Fibroblast of lung (primary cell): ENCODE measurements at regions not wholly inside any gene's neighbourhood (a gene's known extent, or its start where the extent isn't known, plus 50 kb on each side); places are given as distances from the start of the nearest gene placed in this dataset.

Source experiments
- DNase-seq, 2 donors: peaks; one replicate each; pipeline versions ENCODE4 v3.0.0 to v3.0.0-alpha.2; 2010; ENCODE audit warnings: low read depth in 2 of 2
- H2AFZ ChIP-seq: 2 replicates; pipeline ENCODE4 v1.5.1; 2012; ENCODE audit warnings: low read length, control low read depth, inconsistent platforms
- H3K27ac ChIP-seq: 2 replicates; pipeline ENCODE4 v1.5.1; 2011; ENCODE audit warnings: low read length, control low read depth; ENCODE audit not compliant: insufficient read depth
- H3K27me3 ChIP-seq: 2 replicates; pipeline ENCODE4 v1.5.1; 2011; ENCODE audit warnings: mild to moderate bottlenecking, low read length; ENCODE audit not compliant: control insufficient read depth, insufficient read depth
- H3K36me3 ChIP-seq: 2 replicates; pipeline ENCODE4 v1.5.1; 2011; ENCODE audit warnings: low read length; ENCODE audit not compliant: control insufficient read depth, insufficient read depth
- H3K4me1 ChIP-seq: 2 replicates; pipeline ENCODE4 v1.5.1; 2011; ENCODE audit warnings: low read length; ENCODE audit not compliant: control insufficient read depth, insufficient read depth; ENCODE audit errors: extremely low read depth
- H3K4me2 ChIP-seq: 2 replicates; pipeline ENCODE4 v1.5.1; 2011; ENCODE audit warnings: low read length, control low read depth; ENCODE audit not compliant: insufficient read depth; ENCODE audit errors: extremely low read depth
- H3K4me3 ChIP-seq, 4 experiments: fragments of 200-600 bp in 1 of 4; sonication (generic) in 1 of 4; replicated peaks in 1 of 4; 2 replicates each; pipeline ENCODE4 v1.5.1; 2011 to 2016; ENCODE audit warnings: low read length in 4 of 4, low read depth in 3 of 4, mild to moderate bottlenecking in 3 of 4, control low read depth in 2 of 4, inconsistent platforms in 1 of 4, mixed read lengths in 1 of 4; ENCODE audit not compliant: insufficient read depth in 1 of 4; ENCODE audit errors: control extremely low read depth in 1 of 4
- H3K79me2 ChIP-seq: 2 replicates; pipeline ENCODE4 v1.5.1; 2012; ENCODE audit warnings: mild to moderate bottlenecking, low read length, inconsistent platforms; ENCODE audit not compliant: control insufficient read depth, insufficient read depth
- H3K9ac ChIP-seq: 2 replicates; pipeline ENCODE4 v1.5.1; 2011; ENCODE audit warnings: mild to moderate bottlenecking, low read length, control low read depth; ENCODE audit not compliant: insufficient read depth
- H3K9me3 ChIP-seq: 2 replicates; pipeline ENCODE4 v1.5.1; 2012; ENCODE audit warnings: low read depth, low read length; ENCODE audit not compliant: control insufficient read depth, insufficient read depth
- H4K20me1 ChIP-seq: 2 replicates; pipeline ENCODE4 v1.5.1; 2011; ENCODE audit warnings: low read length; ENCODE audit not compliant: control insufficient read depth, insufficient read depth; ENCODE audit errors: extremely low read depth
- EZH2 ChIP-seq: IDR thresholded peaks from 2 replicates; pipeline ENCODE4 v1.5.1; 2012; ENCODE audit warnings: low read length, control low read depth, mild to moderate bottlenecking; ENCODE audit errors: missing control alignments
- TF ChIP-seq, protein P1 (sequence below), 2 donors: IDR thresholded peaks in 1 of 2; conservative IDR thresholded peaks in 1 of 2; 1 replicate in 1 of 2; 2 replicates in 1 of 2; pipeline ENCODE4 v1.5.1; 2011 to 2012; ENCODE audit warnings: low read length in 2 of 2, control low read depth in 1 of 2, inconsistent platforms in 1 of 2, low read depth in 1 of 2, mild to moderate bottlenecking in 1 of 2

DNA sequence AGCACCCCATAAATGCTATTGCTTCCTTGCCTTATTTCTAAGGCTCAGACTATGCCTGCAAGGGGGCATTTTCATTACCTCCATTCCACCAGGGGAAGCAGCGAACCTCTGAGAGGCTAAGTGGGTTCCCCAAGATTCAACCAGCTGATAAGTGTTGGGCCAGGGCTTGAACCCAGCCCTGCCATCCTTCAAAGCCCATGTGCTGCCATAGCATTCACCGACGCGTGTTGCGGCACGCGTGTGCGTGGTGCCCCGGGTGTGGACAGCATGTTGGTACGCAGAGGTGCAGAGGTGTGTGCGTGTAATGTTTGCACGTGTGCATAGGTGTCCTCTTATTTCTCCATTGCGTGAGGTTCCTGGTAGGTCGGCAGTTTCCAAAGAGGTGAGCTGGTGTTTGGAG lies 66.0 kb upstream of the PPARA start:
- Histone ChIP-seq H3K4me1 (peaks cover 37% of the 10 kb centered on the region), H4K20me1 (no peaks in the 10 kb centered on the region), H3K27me3 (no peaks in the 10 kb centered on the region), H3K9me3 (no peaks in the 10 kb centered on the region), H3K4me2 (peak overlapping the region; percentile 100), H3K4me3 (peak overlapping the region in 3 of 4 experiments; percentile 81 to 98 (median 84)), H3K27ac (peak overlapping the region; percentile 97), H3K36me3 (peaks cover 46% of the 10 kb centered on the region), H3K79me2 (peaks cover 100% of the 10 kb centered on the region), H3K9ac (peak overlapping the region; percentile 66), H2AFZ (no peak overlapping the region)
- no peak for DNase-seq
- TF ChIP-seq, protein P1, sequence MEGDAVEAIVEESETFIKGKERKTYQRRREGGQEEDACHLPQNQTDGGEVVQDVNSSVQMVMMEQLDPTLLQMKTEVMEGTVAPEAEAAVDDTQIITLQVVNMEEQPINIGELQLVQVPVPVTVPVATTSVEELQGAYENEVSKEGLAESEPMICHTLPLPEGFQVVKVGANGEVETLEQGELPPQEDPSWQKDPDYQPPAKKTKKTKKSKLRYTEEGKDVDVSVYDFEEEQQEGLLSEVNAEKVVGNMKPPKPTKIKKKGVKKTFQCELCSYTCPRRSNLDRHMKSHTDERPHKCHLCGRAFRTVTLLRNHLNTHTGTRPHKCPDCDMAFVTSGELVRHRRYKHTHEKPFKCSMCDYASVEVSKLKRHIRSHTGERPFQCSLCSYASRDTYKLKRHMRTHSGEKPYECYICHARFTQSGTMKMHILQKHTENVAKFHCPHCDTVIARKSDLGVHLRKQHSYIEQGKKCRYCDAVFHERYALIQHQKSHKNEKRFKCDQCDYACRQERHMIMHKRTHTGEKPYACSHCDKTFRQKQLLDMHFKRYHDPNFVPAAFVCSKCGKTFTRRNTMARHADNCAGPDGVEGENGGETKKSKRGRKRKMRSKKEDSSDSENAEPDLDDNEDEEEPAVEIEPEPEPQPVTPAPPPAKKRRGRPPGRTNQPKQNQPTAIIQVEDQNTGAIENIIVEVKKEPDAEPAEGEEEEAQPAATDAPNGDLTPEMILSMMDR (conservative IDR thresholded peaks at IDR 0.05 in 1 of 2, IDR thresholded peaks at IDR 0.05 in 1 of 2; ENCODE audit: low read depth in 1 of 2, low read length in 2 of 2): no peak
- no peak for TF ChIP-seq EZH2

DNA sequence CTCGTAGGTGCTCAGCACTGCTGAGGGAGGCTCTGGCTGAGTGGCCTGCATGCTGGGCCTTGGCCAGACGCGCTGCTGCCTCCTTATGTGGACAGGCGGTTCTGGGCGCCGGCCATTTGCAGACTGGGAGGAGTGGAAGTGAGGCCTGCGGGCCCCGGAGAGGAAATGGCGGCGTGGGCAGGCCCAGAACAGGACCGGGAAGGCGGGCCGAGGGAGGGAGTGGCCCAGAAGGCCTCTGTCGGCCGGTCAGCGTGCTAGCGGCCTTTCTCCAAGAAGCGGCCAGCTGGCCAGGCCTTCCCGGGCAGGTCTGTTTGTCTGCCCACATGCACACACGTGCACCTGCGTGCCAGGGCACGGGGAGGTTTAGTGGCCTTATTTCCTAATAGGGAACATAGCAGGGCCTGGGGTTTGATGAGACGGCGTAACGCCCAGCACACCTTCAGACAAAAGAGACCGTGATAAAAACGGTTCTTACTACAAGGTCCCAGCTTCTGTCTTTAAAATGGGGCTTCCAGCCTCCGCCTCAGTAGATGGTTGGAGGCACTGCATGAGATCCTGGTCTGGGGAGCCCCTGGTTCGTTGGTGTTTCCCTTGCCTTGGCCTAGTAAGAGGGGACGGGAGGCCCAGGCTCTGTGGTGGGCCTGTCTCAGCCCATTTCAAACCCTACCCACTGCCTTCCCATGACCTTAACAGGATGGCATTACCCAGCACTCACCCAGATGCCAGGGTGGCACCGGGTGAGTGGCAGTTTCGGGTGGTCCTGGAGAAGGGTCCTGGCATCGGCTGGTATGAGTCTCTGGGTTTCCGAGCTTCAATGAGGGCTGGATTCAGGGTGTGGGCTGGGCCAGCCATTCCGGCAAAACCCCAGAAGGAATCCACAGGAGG lies 65.1 kb upstream of the PPARA start:
- TF ChIP-seq EZH2: no peak
- TF ChIP-seq, protein P1 (conservative IDR thresholded peaks at IDR 0.05 in 1 of 2, IDR thresholded peaks at IDR 0.05 in 1 of 2; ENCODE audit: low read depth in 1 of 2, low read length in 2 of 2): no peak
- H2AFZ ChIP-seq: no peak overlapping the region
- peak overlapping the region; percentile 97 for H3K27ac ChIP-seq
- H3K9ac ChIP-seq: peak overlapping the region; percentile 66
- peak overlapping the region in 3 of 4 experiments; percentile 81 to 98 (median 84) for H3K4me3 ChIP-seq
- H3K27me3 ChIP-seq: no peaks in the 10 kb centered on the region
- peak in 1 of 2 donors; percentile 96 for DNase-seq
- H3K4me2 ChIP-seq: peak overlapping the region; percentile 100
- peaks cover 100% of the 10 kb centered on the region for H3K79me2 ChIP-seq
- peaks cover 52% of the 10 kb centered on the region for H3K36me3 ChIP-seq
- peaks cover 43% of the 10 kb centered on the region for H3K4me1 ChIP-seq
- H3K9me3 ChIP-seq: no peaks in the 10 kb centered on the region
- no peaks in the 10 kb centered on the region for H4K20me1 ChIP-seq

DNA sequence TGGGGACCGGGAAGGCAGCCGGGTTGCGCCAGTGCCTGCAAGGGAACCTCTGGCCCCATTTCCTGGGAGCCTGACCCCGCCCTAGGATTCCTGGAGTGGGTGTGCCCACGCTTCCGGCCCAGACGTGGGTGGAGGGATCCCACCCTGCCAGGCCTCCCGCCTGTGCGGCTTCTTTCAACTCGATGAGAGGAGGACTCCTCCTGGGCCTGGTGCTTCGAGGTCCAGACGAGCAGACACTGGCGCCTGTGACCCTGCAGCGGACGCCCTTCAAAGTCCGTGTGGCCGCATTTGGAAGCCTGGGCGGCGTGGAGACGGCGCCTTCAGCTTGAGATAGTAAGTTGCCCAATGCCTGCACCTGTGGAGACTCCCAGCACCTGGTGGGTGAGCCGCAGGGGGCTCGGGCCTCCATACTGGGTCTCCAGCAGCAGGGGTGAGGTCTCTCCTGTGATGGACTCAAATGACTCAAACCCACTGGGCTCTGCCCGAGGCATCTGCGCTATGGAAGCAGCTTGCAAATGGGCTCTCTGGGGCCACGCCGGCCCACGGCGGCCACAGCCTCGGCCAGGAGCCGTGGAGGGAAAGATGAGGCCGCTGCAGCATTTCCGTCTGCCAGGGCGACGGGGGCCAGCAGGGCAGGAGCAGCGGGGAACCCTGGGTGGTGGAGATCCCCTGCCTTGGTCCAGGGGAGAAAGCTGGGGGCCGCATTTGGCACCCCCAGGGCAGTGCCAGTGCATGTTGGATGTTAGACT lies 64.3 kb upstream of the PPARA start:
- TF ChIP-seq, protein P1 (conservative IDR thresholded peaks at IDR 0.05 in 1 of 2, IDR thresholded peaks at IDR 0.05 in 1 of 2; ENCODE audit: low read depth in 1 of 2, low read length in 2 of 2): no peak
- TF ChIP-seq EZH2: no peak
- peak overlapping the region; percentile 97 for H3K27ac ChIP-seq
- peak overlapping the region; percentile 100 for H3K4me2 ChIP-seq
- DNase-seq: peak; percentile 74 to 86
- H3K9ac ChIP-seq: peak overlapping the region; percentile 66
- no peak overlapping the region for H2AFZ ChIP-seq
- no peaks in the 10 kb centered on the region for H3K9me3 ChIP-seq
- H3K79me2 ChIP-seq: peaks cover 100% of the 10 kb centered on the region
- H3K36me3 ChIP-seq: peaks cover 55% of the 10 kb centered on the region
- H3K4me3 ChIP-seq: peak overlapping the region in 3 of 4 experiments; percentile 81 to 98 (median 84)
- peaks cover 47% of the 10 kb centered on the region for H3K4me1 ChIP-seq
- H3K27me3 ChIP-seq: no peaks in the 10 kb centered on the region
- H4K20me1 ChIP-seq: no peaks in the 10 kb centered on the region
